AG09309 (cell line): ENCODE measurements at regions not wholly inside any gene's neighbourhood (a gene's known extent, or its start where the extent isn't known, plus 50 kb on each side); places are given as distances from the start of the nearest gene placed in this dataset.
A peak's percentile ranks its signal among the peaks of the same experiment; 100 is the strongest.
"Not testable (repeated sequence)": the region's sequence is repeated elsewhere in the genome, so short reads cannot be mapped to it uniquely, and the experiment has no call there.

Experiments used
- DNase-seq: peaks from one replicate; pipeline ENCODE4 v3.0.0-alpha.2; 2010; ENCODE audit warnings: low read depth
- H3K4me3 ChIP-seq: 2 replicates; pipeline ENCODE4 v1.5.1; 2011; ENCODE audit warnings: mild to moderate bottlenecking, low read depth, low read length, moderate library complexity; ENCODE audit not compliant: control insufficient read depth
- TF ChIP-seq, protein P1 (sequence below): IDR thresholded peaks from 2 replicates; pipeline ENCODE4 v1.5.1; 2011; ENCODE audit warnings: mild to moderate bottlenecking, low read depth, low read length, inconsistent platforms; ENCODE audit not compliant: insufficient read depth, control insufficient read depth; ENCODE audit errors: missing control alignments

- no peak overlapping the region for H3K4me3 ChIP-seq
- TF ChIP-seq, protein P1, sequence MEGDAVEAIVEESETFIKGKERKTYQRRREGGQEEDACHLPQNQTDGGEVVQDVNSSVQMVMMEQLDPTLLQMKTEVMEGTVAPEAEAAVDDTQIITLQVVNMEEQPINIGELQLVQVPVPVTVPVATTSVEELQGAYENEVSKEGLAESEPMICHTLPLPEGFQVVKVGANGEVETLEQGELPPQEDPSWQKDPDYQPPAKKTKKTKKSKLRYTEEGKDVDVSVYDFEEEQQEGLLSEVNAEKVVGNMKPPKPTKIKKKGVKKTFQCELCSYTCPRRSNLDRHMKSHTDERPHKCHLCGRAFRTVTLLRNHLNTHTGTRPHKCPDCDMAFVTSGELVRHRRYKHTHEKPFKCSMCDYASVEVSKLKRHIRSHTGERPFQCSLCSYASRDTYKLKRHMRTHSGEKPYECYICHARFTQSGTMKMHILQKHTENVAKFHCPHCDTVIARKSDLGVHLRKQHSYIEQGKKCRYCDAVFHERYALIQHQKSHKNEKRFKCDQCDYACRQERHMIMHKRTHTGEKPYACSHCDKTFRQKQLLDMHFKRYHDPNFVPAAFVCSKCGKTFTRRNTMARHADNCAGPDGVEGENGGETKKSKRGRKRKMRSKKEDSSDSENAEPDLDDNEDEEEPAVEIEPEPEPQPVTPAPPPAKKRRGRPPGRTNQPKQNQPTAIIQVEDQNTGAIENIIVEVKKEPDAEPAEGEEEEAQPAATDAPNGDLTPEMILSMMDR = no peak
- no peak for DNase-seq
These were observed 145.5 kb upstream of the FGF13 start for GRCh38 chrX:138856881-138857604.

DNA sequence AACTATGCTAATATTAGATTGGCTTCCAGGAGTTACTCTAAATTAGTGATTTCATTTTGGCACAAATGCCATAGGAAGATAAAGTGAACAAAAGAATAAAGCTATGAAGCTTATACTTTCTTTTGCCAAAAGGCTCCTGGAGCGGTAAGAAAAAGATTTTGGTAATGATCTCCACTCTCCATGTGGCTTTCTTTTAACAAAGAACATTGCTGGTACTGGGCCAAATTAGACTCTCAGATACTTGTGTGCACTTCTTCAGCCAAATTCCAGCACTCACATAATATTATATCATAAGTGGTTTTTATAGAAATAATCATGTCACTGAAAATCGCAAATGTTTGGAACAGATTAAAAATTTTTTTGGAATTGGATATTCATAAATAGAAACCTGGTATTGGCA lies 142.4 kb upstream of the FGF13 start:
- DNase-seq = no peak
- TF ChIP-seq, protein P1 = no peak
- no peak overlapping the region for H3K4me3 ChIP-seq

DNA sequence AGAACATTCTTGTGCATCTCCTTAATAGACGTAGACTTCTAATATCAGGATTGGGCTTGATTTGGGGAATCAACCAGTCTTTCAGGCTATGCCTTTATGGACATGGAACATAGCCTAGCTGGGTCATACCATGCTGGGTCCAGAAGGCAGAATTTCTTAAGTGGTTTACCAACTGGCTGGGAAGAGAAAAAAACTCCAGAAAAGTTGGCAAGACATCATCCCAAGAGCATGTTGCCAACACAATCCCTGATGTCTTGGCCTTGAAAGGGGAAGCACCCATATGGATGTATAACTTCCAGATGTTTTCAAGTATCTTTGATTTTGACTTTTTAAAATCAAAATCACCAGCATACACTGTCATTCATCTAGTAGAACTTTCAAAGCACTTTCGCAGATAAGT lies 138.0 kb upstream of the FGF13 start:
- no peak overlapping the region for H3K4me3 ChIP-seq
- TF ChIP-seq, protein P1 = no peak
- no peak for DNase-seq

GRCh38 chrX:138847930-138848329 lies 136.4 kb upstream of the FGF13 start:
- TF ChIP-seq, protein P1 = peak; percentile 30
- DNase-seq = no peak
- H3K4me3 ChIP-seq = no peak overlapping the region

- no peak for DNase-seq
- TF ChIP-seq, protein P1 = no peak
These were observed 134.3 kb upstream of the FGF13 start for GRCh38 chrX:138845786-138846185.

GRCh38 chrX:138807400-138807799 lies 95.9 kb upstream of the FGF13 start:
- not testable (repeated sequence) for H3K4me3 ChIP-seq, DNase-seq

More at GRCh38 chrX:138845786-138846185, 134.3 kb upstream of the FGF13 start:
- H3K4me3 ChIP-seq = no peak overlapping the region

GRCh38 chrX:138794246-138794645 lies 82.7 kb upstream of the FGF13 start:
- H3K4me3 ChIP-seq = no peak overlapping the region
- no peak for DNase-seq
- TF ChIP-seq, protein P1 = no peak
